ENCODE measurements at regions not wholly inside any gene's neighbourhood (a gene's known extent, or its start where the extent isn't known, plus 50 kb on each side); places are given as distances from the start of the nearest gene placed in this dataset.

DNA sequence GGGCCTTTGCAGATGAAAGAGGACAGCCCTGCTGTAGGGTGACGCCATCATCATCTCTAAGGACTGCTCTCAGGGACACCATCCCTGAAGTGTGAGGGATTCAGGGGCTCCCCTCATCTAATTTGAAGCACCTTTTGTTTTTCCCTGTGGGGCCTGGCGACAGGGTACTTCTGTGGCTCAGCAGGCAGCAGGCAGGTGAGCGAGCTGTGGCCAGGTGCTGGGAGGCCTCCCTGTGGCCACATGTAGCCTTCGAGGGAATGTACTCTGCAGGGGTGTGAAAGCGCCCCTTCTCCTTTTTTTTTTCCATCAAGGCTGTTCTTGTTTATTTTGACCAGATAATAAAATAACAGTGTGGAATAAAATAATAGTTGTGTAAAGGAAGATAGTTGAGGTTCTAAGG lies 118.2 kb upstream of the DPP6 start:
- H4K8ac ChIP-seq (ENCODE audit: low read depth in 2 of 2, low read length in 2 of 2): no peak overlapping the region
- H3K4ac ChIP-seq (ENCODE audit: low read depth, low read length): no peak overlapping the region
- H3K23ac ChIP-seq (ENCODE audit: low read depth, low read length): no peak overlapping the region
- no peak overlapping the region for H3K56ac ChIP-seq (ENCODE audit: extremely low read depth, insufficient read depth, low read length)
- H3K36me3 ChIP-seq (ENCODE audit: control insufficient read depth, insufficient read depth, low read length): no peaks in the 10 kb centered on the region
- peaks cover 24% of the 10 kb centered on the region for H3K9me3 ChIP-seq (ENCODE audit: control insufficient read depth, insufficient read depth, low read length)
- no peak overlapping the region for H2AK9ac ChIP-seq (replicated peaks; ENCODE audit: low read depth, low read length, poor library complexity)
- H3K14ac ChIP-seq (replicated peaks; ENCODE audit: low read depth, low read length): no peak overlapping the region
- no peaks in the 10 kb centered on the region for H3K79me1 ChIP-seq (ENCODE audit: low read depth in 1 of 2, low read length in 2 of 2)
- H2BK120ac ChIP-seq (ENCODE audit: low read depth, low read length): no peak overlapping the region
- no peaks in the 10 kb centered on the region for H3K4me1 ChIP-seq (ENCODE audit: control insufficient read depth, insufficient read depth, low read length)
- no peak overlapping the region for H3K9ac ChIP-seq (ENCODE audit: low read depth, low read length)
- no peak overlapping the region for H2AK5ac ChIP-seq (ENCODE audit: low read depth, low read length)
- no peak overlapping the region for H2BK15ac ChIP-seq (ENCODE audit: low read depth, low read length)
- dilution Hi-C loops (cut with HindIII; ENCODE audit: low sequenced_read_pairs, unreplicated experiment) (no loop called here), in situ Hi-C loops (cut with MboI; ENCODE audit: low sequenced_read_pairs) (no loop called here), intact Hi-C loops (cut with micrococcal nuclease) (no loop called here)
- H2BK5ac ChIP-seq (ENCODE audit: low read depth, low read length, poor library complexity, severe bottlenecking): no peak overlapping the region
- no peaks in the 10 kb centered on the region for H4K20me1 ChIP-seq (ENCODE audit: insufficient read depth, low read length)
- H2BK20ac ChIP-seq (ENCODE audit: low read depth, low read length): no peak overlapping the region
- POLR2A ChIA-PET (ENCODE audit: unreplicated experiment): no interaction called here
- H3K27me3 ChIP-seq (ENCODE audit: control insufficient read depth, insufficient read depth, low read length): no peaks in the 10 kb centered on the region
- no peak overlapping the region for H4K91ac ChIP-seq (ENCODE audit: insufficient read depth, low read depth, low read length)
- H3K9me1 ChIP-seq (ENCODE audit: insufficient read depth, low read length): no peaks in the 10 kb centered on the region
- ATAC-seq (ENCODE audit: low read depth) (no peak), DNase-seq (no peak)
- no CpG with 5 or more reads among the region's 5 CpGs for WGBS, 2 experiments (ENCODE audit: extremely low coverage in 2 of 2, insufficient read length in 1 of 2)
- H3K4me2 ChIP-seq (ENCODE audit: low read depth, low read length): no peak overlapping the region
- CTCF ChIA-PET: no interaction called here
- TF ChIP-seq MXI1 (IDR thresholded peaks at IDR 0.05; ENCODE audit: borderline replicate concordance, low read depth, low read length): no peak
- no peak overlapping the region for H2AFZ ChIP-seq (replicated peaks; ENCODE audit: low read length, poor library complexity)
- no TSS peak for BruUV-seq (replicated peaks)
- no peak overlapping the region for H3K18ac ChIP-seq (ENCODE audit: low read depth, low read length)
- no peak overlapping the region for H3K27ac ChIP-seq (ENCODE audit: insufficient read depth, low read length)
- H3K4me3 ChIP-seq (ENCODE audit: insufficient read depth, low read depth, low read length): no peak overlapping the region
- no peak overlapping the region for H4K5ac ChIP-seq (ENCODE audit: low read depth, low read length)
